NOMO-1 (cell line): ENCODE measurements at regions not wholly inside any gene's neighbourhood (a gene's known extent, or its start where the extent isn't known, plus 50 kb on each side); places are given as distances from the start of the nearest gene placed in this dataset.

ENCODE experiments used
- DNase-seq, 2 experiments: peaks; one replicate each; lab custom pipeline; 2025; ENCODE audit not compliant: unreplicated experiment in 2 of 2; lab: John Stamatoyannopoulos, UW

DNA sequence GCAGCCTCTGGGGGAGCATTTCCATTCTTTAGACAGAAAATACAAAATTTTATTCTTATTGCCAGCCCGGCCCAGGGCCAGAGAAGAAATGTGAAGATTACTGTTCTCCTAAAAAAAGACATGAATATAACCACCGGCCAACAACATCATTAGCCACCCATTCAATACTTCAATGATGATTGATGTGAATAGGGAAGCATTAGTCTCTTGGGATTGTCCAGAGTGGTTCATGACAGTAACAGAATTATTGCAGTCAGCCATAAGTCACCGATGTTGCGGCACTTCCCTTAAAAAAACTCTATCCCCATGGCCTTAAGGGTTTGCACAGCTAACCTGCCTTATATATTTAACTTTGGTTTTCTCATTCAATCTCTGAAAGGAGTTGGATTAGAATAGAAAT, 418.7 kb downstream of the CENPC start:
- no peak for DNase-seq

DNA sequence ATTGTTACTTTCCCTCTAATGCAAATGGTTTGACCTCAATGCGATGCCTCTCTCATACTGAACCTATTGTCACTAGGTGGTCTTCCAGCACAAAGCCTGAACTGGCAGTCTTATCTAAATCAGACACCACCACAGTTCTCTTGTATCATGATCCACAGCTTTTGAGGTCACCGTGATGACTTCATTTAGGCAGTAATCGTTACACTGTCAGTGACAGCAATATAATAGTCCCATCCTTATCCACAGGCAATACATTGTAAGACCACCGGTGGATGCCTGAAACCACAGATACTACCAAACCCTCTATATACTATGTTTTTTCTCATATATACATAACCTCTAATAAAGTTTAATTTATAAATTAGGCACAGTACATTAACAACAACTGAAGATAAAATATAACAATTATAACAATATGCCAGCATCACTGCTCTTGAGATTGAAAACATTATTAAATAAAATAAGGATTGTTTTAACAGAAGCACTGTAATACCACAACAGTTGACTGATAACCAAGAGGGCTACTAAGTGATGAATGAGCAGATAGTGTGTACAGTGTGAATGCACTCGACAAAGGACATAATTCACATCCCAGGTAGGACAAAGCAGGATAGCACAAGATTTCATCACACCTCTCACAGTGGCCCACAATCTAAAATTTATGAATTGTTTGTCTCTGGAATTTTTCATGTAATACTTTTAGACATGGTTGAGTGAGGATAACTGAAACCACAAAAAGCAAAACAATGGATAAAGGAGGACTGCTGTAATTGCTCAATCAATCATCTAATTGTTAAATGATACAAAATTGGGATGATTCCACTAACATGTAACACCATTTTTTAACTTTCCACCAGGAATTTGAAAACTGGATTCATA, 419.4 kb downstream of the CENPC start:
- no peak for DNase-seq

DNA sequence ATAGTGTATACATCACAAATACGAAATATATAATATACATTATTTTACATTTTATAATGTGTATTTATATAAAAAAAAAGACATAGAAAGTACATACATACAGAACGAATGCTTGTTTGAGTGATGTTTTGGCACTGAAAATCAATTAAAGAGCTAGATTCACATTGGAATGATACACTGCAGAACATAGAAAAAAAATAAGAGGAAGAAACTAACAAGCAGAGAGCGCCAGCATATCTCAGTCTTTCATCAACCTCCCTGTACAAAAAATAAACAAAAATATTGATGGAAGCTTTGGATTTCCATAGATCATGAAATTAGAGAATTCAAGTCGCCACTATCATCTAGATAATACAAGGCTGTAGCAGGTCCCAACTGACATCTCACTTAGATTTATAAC, 420.6 kb downstream of the CENPC start:
- no peak for DNase-seq

DNA sequence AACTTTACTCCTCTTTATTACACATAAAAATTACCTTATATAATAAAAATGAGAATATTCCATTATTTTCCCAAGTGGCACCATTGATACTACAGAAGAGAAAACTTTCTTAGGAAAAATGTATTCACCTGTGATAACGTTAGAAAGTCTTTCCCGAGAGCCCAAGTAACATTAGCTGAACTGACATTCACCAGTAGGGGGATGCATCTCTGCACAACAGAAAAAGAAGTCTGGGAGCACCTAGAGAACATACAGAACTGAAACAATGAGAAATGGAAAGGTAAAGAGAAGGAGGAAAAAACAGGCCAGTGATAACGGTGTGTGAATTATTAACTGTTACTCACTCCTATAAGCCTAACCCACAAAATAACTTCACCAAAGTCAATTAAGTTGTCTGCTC, 423.3 kb downstream of the CENPC start:
- no peak for DNase-seq

DNA sequence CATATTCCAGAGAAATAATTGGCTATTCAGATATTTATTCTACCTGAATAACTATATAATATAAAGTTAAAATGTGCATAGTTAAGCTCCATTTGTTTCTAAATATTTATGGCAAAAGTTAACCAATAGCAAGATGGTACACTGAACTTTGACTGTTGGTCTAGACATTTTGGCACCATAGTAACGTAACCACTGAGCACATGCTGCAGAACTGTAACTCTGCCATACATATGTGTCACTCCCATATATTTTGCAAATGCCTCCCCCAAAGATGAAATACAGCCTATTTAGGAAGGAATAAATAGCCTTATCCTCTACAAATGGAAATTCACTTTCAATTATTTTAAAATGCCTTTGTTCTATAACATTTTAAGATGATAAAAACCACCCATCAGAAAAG, 424.9 kb downstream of the CENPC start:
- DNase-seq, result no peak

DNA sequence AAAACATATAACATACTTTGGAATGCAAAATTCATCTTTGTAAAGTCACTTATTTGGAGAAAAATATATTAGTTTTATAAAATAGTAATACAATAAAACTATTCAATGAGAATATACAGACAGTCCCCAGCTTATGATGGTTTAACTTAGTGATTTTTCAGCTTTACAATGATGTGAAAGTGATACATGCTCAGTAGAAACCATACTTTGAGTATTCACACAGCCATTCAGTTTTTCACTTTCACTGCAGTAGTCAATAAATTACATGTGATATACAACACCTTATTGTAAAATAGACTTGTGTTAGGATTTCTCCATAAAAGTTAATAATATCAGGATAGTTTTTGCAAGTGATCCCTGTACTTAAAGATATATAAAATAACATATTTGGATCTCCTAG, 436.0 kb downstream of the CENPC start:
- no peak for DNase-seq

DNA sequence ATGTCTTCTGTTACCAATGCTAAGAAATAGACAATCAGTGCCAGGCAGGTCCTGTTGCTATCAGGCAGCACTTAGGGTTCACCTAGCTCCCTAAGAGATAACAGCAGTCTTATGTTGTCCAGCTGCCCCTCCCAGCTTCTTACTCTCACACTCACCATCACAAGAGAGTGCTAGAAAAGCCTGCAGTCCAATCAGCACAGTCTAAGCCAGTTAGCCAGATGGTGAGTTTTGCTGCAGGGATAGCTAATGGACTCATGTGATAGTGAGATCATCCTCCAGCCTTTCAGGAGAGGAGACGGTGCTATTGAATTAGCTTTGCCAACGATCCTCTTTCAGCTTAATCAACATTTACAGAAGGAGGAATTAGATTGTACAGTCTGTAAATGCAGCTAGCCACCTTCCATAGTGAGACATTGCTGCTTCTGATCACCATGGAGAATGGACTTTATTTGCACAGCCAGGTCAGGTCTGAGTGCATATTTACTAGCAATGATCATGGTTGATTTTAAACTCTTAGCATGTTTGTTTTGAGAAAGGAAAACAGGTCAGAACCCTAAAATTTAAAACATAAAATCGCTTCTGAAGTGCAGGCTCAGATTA, 438.3 kb downstream of the CENPC start:
- DNase-seq, result no peak

DNA sequence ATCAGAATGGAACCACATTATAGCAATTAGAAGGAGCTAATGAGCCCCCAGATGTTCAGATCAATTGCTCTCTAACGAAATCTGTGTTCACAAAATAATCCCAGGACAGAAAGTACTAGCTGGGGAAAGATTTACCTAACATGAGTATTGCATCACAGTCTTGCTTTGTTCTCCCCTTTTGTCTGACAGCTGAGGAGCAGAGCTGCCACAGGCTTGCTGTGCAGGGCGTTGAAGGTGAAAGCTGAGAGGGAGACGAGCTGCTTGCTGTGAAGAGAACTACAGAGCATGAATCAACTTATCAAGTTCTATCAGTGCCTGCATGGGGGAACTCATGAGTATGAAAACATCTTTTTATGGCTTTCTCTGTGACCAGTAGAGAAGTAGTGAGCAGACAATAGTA, 441.2 kb downstream of the CENPC start:
- DNase-seq, result no peak

DNA sequence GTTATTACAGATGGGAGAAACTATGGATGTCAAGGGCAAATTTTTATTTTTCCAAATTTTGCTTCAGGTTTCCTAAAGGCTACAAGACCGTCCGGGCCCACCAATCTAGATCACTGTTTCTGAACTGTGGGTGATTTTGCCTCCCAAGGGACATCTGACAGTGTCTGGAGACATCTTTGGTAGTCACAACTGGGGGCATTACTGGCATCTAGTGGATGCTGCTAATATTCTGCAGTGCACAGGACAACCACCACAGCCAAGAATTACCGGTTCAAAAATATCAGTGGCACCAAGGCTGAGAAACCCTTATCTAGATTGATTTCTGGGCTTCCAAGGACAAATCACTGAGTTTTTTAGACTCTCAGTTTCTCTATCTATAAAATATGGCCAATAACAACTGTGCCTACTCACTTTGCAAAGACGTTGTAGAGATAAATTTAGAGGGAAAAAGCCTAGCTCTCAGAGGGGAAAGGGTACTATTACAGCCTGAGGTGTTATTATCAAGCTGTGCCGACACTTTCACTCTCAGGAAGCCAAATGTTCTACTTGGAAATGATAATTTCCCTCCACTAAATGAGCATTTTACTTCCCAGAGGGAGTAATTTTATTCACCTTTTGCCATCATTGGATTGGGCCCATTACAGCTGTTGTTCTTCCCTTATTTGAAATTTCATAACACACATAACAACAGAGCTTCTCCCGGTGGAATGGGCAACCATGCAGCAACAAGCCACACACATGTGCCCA, 442.1 kb downstream of the CENPC start:
- DNase-seq, result no peak

DNA sequence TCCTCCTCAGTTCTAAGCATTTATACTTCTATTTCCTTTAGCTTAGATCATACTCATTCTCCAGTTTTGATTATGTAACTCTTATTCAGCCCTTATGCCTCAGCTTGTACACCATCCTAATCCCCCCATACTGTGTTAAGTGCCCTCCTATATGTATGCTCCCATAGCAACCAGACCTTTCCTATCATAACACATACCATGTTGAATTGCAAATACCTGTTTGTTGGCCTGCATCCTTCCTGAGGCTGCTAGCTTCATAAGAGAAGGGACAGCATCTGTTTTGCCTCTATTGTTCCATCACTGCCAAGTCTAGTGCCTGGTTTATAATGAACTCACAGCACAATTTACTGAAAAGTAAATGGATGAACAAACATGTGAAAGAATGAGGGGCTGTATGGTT, 443.7 kb downstream of the CENPC start:
- no peak for DNase-seq

DNA sequence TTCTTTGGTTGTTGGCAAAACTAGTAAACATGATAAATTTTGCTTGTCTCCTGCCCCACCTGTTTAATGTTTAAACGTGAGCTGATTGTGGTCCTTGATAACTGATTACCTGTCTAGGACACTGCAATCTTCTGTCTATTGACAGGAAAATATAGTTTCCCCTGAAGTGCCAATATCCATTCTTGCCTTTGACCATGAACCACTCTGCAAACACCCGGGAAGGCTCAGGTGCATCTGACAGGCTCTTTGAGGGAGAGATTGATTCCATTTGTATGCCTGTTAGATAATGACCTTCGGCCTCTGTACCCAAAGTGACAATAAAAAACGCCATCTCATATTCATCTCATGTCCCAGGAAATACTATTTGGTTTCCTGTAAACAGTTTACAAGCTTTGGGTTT, 453.0 kb downstream of the CENPC start:
- DNase-seq, result no peak

DNA sequence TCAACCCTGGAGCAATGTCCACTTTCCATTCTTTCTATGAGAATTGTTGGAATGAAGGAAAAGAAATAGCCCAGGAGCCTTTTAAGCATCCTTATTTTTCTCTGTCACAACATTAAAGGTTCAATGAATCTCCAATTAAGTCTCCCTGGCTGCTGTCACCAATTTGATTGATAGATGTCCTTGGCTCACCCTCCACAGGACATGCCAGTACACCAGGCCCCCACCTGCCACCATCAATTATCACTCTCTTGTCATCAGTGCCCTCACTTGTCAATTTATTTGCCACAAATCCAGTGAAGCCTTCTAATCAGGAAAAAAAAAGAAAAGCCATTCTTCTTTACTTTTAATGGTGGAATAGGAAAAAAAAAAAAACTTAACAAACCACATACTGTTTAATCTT, 453.6 kb downstream of the CENPC start:
- no peak for DNase-seq

DNA sequence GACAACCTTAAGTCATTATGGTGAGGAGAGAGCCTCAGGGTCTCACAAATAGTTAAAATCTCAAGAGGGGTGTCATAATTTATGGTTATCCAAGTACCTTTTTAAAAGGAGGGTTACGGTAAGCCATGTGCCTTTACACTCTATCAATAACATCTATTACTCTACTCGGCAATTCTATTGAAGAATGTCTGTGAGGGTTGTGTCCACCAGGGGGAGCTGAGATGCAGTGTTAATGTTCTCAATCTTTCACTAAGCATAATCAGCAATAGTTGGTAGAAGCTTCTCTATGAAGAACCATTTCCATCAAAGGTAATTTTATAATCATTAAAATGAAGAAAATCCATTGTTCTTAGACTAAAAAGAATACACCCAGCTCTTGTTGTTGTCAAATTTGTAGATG, 457.4 kb downstream of the CENPC start:
- peak in 1 of 2 experiments; percentile 9 for DNase-seq

DNA sequence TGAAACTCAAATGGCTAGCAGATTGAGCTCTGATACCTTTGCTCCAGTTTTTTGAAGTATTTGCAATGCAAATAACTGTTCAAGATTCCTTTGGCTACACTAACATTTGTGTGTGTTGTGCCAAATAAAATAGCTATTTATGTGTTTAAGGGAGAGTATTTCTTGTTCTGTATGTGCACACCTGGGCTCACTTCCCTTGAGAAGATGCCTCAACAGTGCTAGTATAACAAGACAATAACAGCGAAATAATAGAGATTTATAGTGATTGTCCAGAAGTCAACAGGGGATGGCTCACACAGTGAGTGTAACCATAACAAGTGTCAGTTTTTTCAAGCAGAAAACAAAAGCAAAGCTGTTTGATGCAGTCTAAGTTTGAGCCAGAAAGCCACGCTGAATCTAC, 460.5 kb downstream of the CENPC start:
- no peak for DNase-seq

DNA sequence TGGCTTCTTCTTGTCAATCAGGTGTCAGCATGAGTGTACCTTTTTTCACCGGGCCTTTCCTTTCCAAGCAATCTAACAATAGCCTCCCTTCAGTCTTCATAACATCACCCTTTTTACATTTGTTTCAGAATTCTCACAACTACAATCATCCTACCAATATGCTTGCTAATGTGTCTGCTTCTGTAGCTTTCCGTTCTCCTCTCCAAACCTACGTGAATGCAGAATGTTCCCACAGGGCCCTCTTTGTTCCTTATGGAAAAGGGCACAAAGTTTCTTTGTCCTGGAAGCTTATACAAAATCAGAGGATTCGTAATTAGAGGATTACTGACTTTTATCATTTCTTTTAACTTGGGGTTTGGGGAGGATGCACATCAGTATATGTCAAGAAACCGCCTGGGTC, 461.8 kb downstream of the CENPC start:
- no peak for DNase-seq

DNA sequence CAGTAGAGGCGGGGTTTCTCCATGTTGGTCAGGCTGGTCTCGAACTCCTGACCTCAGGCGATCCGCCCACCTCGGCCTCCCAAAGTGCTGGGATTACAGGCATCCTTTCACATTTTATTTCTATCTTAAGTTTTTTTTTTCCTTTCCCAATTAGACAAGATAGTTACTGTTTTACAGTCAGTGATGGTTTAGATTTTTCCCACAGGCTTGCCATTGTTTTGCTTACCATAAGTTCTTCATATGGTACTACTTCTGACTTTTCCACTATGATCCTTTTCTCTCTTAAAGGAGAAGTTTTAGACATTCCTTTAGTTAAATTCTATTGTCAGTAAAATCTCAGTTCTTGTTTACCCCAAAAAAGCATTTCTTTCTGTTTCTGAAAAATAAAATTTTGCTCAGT, 462.6 kb downstream of the CENPC start:
- no peak for DNase-seq

DNA sequence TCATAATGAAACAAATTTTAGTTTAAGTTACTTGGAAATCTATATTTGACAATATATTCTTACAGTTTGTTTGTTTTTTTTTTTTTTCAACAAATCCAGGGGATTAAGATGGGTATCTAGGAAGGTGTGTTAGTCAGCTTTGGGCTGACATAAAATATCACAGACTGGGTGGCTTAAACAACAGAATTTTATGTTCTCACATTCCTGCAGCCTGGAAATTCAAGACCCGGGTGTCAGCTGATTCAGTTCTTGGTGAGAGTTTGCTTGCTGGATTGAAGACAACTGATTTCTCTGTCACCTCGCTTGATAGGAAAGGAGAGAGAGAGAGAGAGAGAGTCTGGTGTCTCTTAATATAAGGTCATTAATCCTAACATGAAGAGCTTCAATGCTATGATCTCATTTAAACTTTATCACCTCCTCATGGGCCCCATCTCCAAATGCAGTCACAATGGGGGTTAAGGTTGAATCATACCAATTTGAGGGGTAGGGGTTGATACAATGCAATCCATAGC, 465.2 kb downstream of the CENPC start:
- DNase-seq, result no peak

DNA sequence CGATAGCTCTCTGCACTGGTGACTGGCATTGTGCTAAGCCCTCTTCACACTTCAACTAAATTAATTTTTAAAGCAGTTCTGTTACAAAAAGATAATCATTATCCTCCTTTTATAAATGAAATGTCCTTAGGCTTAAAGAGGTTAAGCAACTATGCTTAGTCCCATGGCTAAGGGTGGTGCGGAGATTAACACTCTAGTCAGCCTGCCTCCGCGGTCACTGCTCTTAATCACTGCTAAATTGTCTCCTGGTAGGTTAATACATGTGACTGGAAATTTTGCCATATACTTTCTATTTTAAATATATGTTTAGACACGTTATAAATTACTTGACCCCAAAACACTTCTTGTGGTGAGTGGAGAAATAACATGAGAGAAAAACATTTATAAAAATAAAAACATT, 473.7 kb downstream of the CENPC start:
- DNase-seq, result no peak

DNA sequence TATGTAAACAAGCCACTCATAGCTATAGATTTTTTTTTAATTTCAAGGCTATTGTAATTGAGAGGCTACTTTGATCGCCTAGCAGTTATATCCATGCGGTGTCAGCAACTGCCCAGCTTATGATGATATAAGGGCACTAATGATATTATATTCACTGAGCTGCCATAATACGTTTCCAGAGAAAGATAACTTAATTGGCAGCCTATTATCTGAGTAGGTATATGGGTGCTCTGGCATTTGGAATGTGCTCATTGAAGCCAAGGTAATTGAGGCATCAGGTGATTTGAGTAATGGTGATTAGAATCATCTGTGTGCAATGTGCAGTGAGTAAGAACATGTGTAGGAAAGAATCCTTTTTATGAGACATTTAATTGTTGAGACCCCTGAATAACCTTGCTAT, 490.0 kb downstream of the CENPC start:
- DNase-seq, result no peak

DNA sequence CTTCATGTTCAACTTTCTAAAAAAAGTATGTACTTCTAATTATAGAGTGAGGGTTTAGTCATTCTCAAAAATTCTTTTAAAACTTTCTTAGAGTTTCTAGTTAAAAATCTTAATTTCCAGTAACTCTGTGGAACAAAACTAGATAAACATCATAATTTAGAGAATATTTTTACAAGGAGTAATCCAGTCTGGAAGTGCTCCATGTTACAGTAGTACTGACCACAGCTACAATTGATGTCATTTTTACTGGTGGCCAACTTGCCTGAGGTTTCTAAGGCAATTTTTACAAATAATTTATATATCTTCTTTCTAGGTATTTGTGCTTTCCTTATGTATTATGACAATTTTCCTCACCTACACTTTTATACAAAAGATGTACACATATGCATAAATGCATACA, 490.4 kb downstream of the CENPC start:
- DNase-seq, result no peak

DNA sequence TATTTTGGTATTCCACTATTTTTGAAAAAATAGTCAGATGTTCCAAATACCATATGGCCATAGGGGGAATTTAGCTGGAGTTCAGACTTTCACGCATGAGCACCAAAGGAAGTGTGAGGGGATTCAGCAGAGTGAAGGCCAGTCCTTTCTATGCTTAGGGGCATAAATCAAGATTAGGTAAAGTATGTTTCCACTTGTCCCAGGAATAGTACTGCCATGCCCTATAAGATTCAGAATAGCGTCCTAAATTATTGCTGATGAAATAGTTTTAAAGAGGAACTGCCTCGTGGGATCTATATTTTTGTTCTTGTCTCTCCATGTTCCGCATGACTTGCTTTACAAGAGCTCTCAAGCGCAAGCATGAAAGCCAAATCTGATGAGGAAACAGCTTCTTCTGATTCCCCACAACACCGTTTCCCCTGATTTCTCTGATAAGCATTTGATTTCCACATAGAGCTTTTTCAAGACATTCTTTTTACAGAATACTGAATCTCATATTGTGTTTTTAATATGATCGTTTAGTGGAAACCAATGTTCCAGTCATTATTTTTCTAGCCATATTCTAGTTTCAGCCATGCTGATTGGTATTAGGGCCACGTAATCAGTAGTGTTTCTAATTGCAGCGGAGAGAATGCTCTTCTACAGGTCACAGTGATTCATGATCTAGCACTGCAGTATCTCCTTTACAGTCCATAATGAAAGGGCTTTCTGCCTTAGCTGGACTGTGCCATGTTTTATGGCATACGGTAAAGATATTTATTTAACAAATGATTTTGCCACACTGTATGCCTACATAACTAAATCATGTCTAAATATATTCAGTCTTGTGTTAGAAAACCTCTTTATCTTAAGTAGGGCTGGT, 492.3 kb downstream of the CENPC start:
- no peak for DNase-seq
